ENCODE measurements at regions not wholly inside any gene's neighbourhood (a gene's known extent, or its start where the extent isn't known, plus 50 kb on each side); places are given as distances from the start of the nearest gene placed in this dataset.
"Not testable (repeated sequence)": the region's sequence is repeated elsewhere in the genome, so short reads cannot be mapped to it uniquely, and the experiment has no call there.

GRCh38 chr1:233805786-233806185, 98.7 kb upstream of the SLC35F3 start:
- CTCF ChIA-PET = no interaction called here
- TF ChIP-seq TARDBP (IDR thresholded peaks at IDR 0.05) (no peak), NFRKB (IDR thresholded peaks at IDR 0.05) (no peak), LEF1 (IDR thresholded peaks at IDR 0.05; ENCODE audit: borderline replicate concordance) (no peak), L3MBTL2 (conservative IDR thresholded peaks at IDR 0.05) (no peak), HDGF (IDR thresholded peaks at IDR 0.05; ENCODE audit: borderline replicate concordance) (no peak), FOXA1 (IDR thresholded peaks at IDR 0.05) (no peak), SUZ12 (IDR thresholded peaks at IDR 0.05) (no peak), CTBP1 (IDR thresholded peaks at IDR 0.05; ENCODE audit: borderline replicate concordance) (no peak), BHLHE40 (IDR thresholded peaks at IDR 0.05; ENCODE audit: borderline replicate concordance) (no peak), SP1 (IDR thresholded peaks at IDR 0.05) (no peak), PKNOX1 (IDR thresholded peaks at IDR 0.05) (no peak), ZNF384 (IDR thresholded peaks at IDR 0.05) (no peak), FOXM1 (IDR thresholded peaks at IDR 0.05; ENCODE audit: borderline replicate concordance) (no peak), ARNT (IDR thresholded peaks at IDR 0.05) (no peak)

GRCh38 chr1:233815357-233815756, 89.1 kb upstream of the SLC35F3 start:
- CTCF ChIA-PET = no interaction called here
- POLR2A ChIA-PET = no interaction called here
- TF ChIP-seq BHLHE40 (IDR thresholded peaks at IDR 0.05; ENCODE audit: borderline replicate concordance) (no peak), SUZ12 (IDR thresholded peaks at IDR 0.05) (no peak), PKNOX1 (IDR thresholded peaks at IDR 0.05) (no peak), FOXA1 (IDR thresholded peaks at IDR 0.05) (no peak), HDGF (IDR thresholded peaks at IDR 0.05; ENCODE audit: borderline replicate concordance) (no peak), ELF4 (IDR thresholded peaks at IDR 0.05) (no peak)
- DNase-seq (ENCODE audit: extremely low spot score) = no peak

More at GRCh38 chr1:233805786-233806185, 98.7 kb upstream of the SLC35F3 start:
- no peak for DNase-seq (ENCODE audit: extremely low spot score)
- POLR2A ChIA-PET = no interaction called here

GRCh38 chr1:233815865-233816264, 88.6 kb upstream of the SLC35F3 start:
- no peak for DNase-seq (ENCODE audit: extremely low spot score)
- no peak for TF ChIP-seq LEF1 (IDR thresholded peaks at IDR 0.05; ENCODE audit: borderline replicate concordance)
- TF ChIP-seq TARDBP (IDR thresholded peaks at IDR 0.05) = no peak
- TF ChIP-seq ARNT (IDR thresholded peaks at IDR 0.05) = no peak
- TF ChIP-seq SUZ12 (IDR thresholded peaks at IDR 0.05) = no peak
- TF ChIP-seq CTBP1 (IDR thresholded peaks at IDR 0.05; ENCODE audit: borderline replicate concordance) = no peak
- no peak for TF ChIP-seq FOXK2 (IDR thresholded peaks at IDR 0.05)
- CTCF ChIA-PET = no interaction called here
- POLR2A ChIA-PET = no interaction called here

- no peak for TF ChIP-seq ARNT (IDR thresholded peaks at IDR 0.05)
- TF ChIP-seq SP1 (IDR thresholded peaks at IDR 0.05) = no peak
- TF ChIP-seq CTBP1 (IDR thresholded peaks at IDR 0.05; ENCODE audit: borderline replicate concordance) = no peak
- TF ChIP-seq L3MBTL2 (conservative IDR thresholded peaks at IDR 0.05) = no peak
- TF ChIP-seq NFRKB (IDR thresholded peaks at IDR 0.05) = no peak
- no peak for TF ChIP-seq ZNF384 (IDR thresholded peaks at IDR 0.05)
- no peak for TF ChIP-seq FOXM1 (IDR thresholded peaks at IDR 0.05; ENCODE audit: borderline replicate concordance)
- no peak for TF ChIP-seq TARDBP (IDR thresholded peaks at IDR 0.05)
- no peak for TF ChIP-seq FOXA1 (IDR thresholded peaks at IDR 0.05)
- no peak for TF ChIP-seq HDGF (IDR thresholded peaks at IDR 0.05; ENCODE audit: borderline replicate concordance)
- no peak for TF ChIP-seq LEF1 (IDR thresholded peaks at IDR 0.05; ENCODE audit: borderline replicate concordance)
- no peak for TF ChIP-seq SUZ12 (IDR thresholded peaks at IDR 0.05)
- no peak for TF ChIP-seq ELF4 (IDR thresholded peaks at IDR 0.05)
- TF ChIP-seq PKNOX1 (IDR thresholded peaks at IDR 0.05) = no peak
- TF ChIP-seq BHLHE40 (IDR thresholded peaks at IDR 0.05; ENCODE audit: borderline replicate concordance) = no peak
- no peak for TF ChIP-seq FOXK2 (IDR thresholded peaks at IDR 0.05)
- no peak for DNase-seq (ENCODE audit: extremely low spot score)
- POLR2A ChIA-PET = no interaction called here
- CTCF ChIA-PET = no interaction called here
Observed at GRCh38 chr1:233816348-233816747, 88.1 kb upstream of the SLC35F3 start.

GRCh38 chr1:233819042-233819441, 85.4 kb upstream of the SLC35F3 start:
- POLR2A ChIA-PET = no interaction called here
- TF ChIP-seq NFRKB (IDR thresholded peaks at IDR 0.05) (no peak), HDGF (IDR thresholded peaks at IDR 0.05; ENCODE audit: borderline replicate concordance) (no peak), L3MBTL2 (conservative IDR thresholded peaks at IDR 0.05) (no peak), BHLHE40 (IDR thresholded peaks at IDR 0.05; ENCODE audit: borderline replicate concordance) (no peak), ARNT (IDR thresholded peaks at IDR 0.05) (no peak), ELF4 (IDR thresholded peaks at IDR 0.05) (no peak), FOXA1 (IDR thresholded peaks at IDR 0.05) (no peak), FOXK2 (IDR thresholded peaks at IDR 0.05) (no peak), LEF1 (IDR thresholded peaks at IDR 0.05; ENCODE audit: borderline replicate concordance) (no peak), ZNF384 (IDR thresholded peaks at IDR 0.05) (no peak), FOXM1 (IDR thresholded peaks at IDR 0.05; ENCODE audit: borderline replicate concordance) (no peak), SP1 (IDR thresholded peaks at IDR 0.05) (no peak), TARDBP (IDR thresholded peaks at IDR 0.05) (no peak), PKNOX1 (IDR thresholded peaks at IDR 0.05) (no peak), SUZ12 (IDR thresholded peaks at IDR 0.05) (no peak), CTBP1 (IDR thresholded peaks at IDR 0.05; ENCODE audit: borderline replicate concordance) (no peak)
- CTCF ChIA-PET = interaction anchor here (0.6 kb wide), 1 partner anchor 9 kb away, joined by 3 read pairs; no protein-coding TSS in a partner anchor
- no peak for DNase-seq (ENCODE audit: extremely low spot score)

GRCh38 chr1:233824179-233824578, 80.3 kb upstream of the SLC35F3 start:
- DNase-seq (ENCODE audit: extremely low spot score); CTCF ChIA-PET; POLR2A ChIA-PET: not testable (repeated sequence)

GRCh38 chr1:233827937-233828336, 76.5 kb upstream of the SLC35F3 start:
- DNase-seq (ENCODE audit: extremely low spot score); POLR2A ChIA-PET; CTCF ChIA-PET: not testable (repeated sequence)
